Ammon's horn (tissue), 1 donor: ENCODE measurements at regions not wholly inside any gene's neighbourhood (a gene's known extent, or its start where the extent isn't known, plus 50 kb on each side); places are given as distances from the start of the nearest gene placed in this dataset.

Experiments
- DNase-seq: peaks from one replicate; pipeline ENCODE4 v3.0.0-alpha.2; 2016; ENCODE audit warnings: low spot score

- DNase-seq, result no peak
Measured at GRCh38 chr18:29163596-29163995, 986.7 kb upstream of the CDH2 start.

- DNase-seq, result no peak
Measured at GRCh38 chr18:29161429-29161828, 984.5 kb upstream of the CDH2 start.

GRCh38 chr18:29160170-29160569 is 983.2 kb upstream of the CDH2 start:
- DNase-seq, result no peak

- no peak for DNase-seq
Measured at GRCh38 chr18:29157905-29158304, 981.0 kb upstream of the CDH2 start.

GRCh38 chr18:29157057-29157780 is 980.3 kb upstream of the CDH2 start:
- DNase-seq, result no peak

- DNase-seq, result no peak
Measured at GRCh38 chr18:29156531-29156930, 979.6 kb upstream of the CDH2 start.

- DNase-seq, result no peak
Measured at GRCh38 chr18:29154758-29155725, 978.1 kb upstream of the CDH2 start.

GRCh38 chr18:29154196-29154757 is 977.3 kb upstream of the CDH2 start:
- no peak for DNase-seq

- DNase-seq, result no peak
Measured at GRCh38 chr18:29153091-29153490, 976.2 kb upstream of the CDH2 start.

GRCh38 chr18:29147944-29148343 is 971.0 kb upstream of the CDH2 start:
- no peak for DNase-seq

- DNase-seq, result no peak
Measured at GRCh38 chr18:29146068-29146467, 969.1 kb upstream of the CDH2 start.

GRCh38 chr18:29140590-29140989 is 963.7 kb upstream of the CDH2 start:
- DNase-seq, result no peak

GRCh38 chr18:29137773-29138495 is 961.0 kb upstream of the CDH2 start:
- no peak for DNase-seq

- DNase-seq, result no peak
Measured at GRCh38 chr18:29123706-29124530, 947.0 kb upstream of the CDH2 start.

- no peak for DNase-seq
Measured at GRCh38 chr18:29104671-29105070, 927.7 kb upstream of the CDH2 start.

GRCh38 chr18:29104227-29104626 is 927.3 kb upstream of the CDH2 start:
- DNase-seq, result no peak

GRCh38 chr18:29096079-29096770 is 919.3 kb upstream of the CDH2 start:
- DNase-seq, result no peak

- no peak for DNase-seq
Measured at GRCh38 chr18:29087616-29088246, 910.8 kb upstream of the CDH2 start.

GRCh38 chr18:29084120-29084519 is 907.2 kb upstream of the CDH2 start:
- DNase-seq, result no peak

- DNase-seq, result peak; percentile 23
Measured at GRCh38 chr18:29083545-29083944, 906.6 kb upstream of the CDH2 start.
